Astrocyte (in vitro differentiated cells and primary cell): ENCODE measurements at regions not wholly inside any gene's neighbourhood (a gene's known extent, or its start where the extent isn't known, plus 50 kb on each side); places are given as distances from the start of the nearest gene placed in this dataset.

Experiments
- DNase-seq: peaks from one replicate; pipeline ENCODE4 v3.0.0-alpha.2; 2010; ENCODE audit warnings: low read depth
- FAIRE-seq: peaks from 2 replicates; lab custom pipeline; 2011; peaks lifted over from hg19 to GRCh38; lab: Jason Lieb, UNC
- H2AFZ ChIP-seq: 2 replicates; pipeline ENCODE4 v1.6.0; 2012; ENCODE audit warnings: low read depth, low read length, inconsistent platforms
- H3K27ac ChIP-seq: 2 replicates; pipeline ENCODE4 v1.5.1; 2011; ENCODE audit warnings: low read depth, low read length, inconsistent platforms
- H3K27me3 ChIP-seq: 2 replicates; pipeline ENCODE4 v1.6.0; 2011; ENCODE audit warnings: low read length, inconsistent platforms; ENCODE audit not compliant: insufficient read depth
- H3K36me3 ChIP-seq: 2 replicates; pipeline ENCODE4 v1.5.1; 2011; ENCODE audit warnings: low read length, inconsistent platforms; ENCODE audit not compliant: insufficient read depth
- H3K4me1 ChIP-seq: 2 replicates; pipeline ENCODE4 v1.5.1; 2011; ENCODE audit warnings: low read length, inconsistent platforms; ENCODE audit not compliant: insufficient read depth
- H3K4me2 ChIP-seq: 2 replicates; pipeline ENCODE4 v1.6.0; 2012; ENCODE audit warnings: low read length, inconsistent platforms
- H3K4me3 ChIP-seq: 2 replicates; pipeline ENCODE4 v1.5.1; 2011; ENCODE audit warnings: low read depth, mild to moderate bottlenecking, low read length, inconsistent platforms; ENCODE audit not compliant: insufficient read depth
- H3K79me2 ChIP-seq: 2 replicates; pipeline ENCODE4 v1.6.0; 2012; ENCODE audit warnings: mild to moderate bottlenecking, low read length, inconsistent platforms; ENCODE audit not compliant: insufficient read depth
- H3K9ac ChIP-seq: 2 replicates; pipeline ENCODE4 v1.6.0; 2012; ENCODE audit warnings: mild to moderate bottlenecking, low read length, inconsistent platforms
- H3K9me3 ChIP-seq: 2 replicates; pipeline ENCODE4 v1.5.1; 2012; ENCODE audit warnings: low read depth, mild to moderate bottlenecking, low read length, inconsistent platforms; ENCODE audit not compliant: insufficient read depth
- H4K20me1 ChIP-seq: 2 replicates; pipeline ENCODE4 v1.6.0; 2012; ENCODE audit warnings: low read length, inconsistent platforms; ENCODE audit not compliant: insufficient read depth
- H3K27ac Mint-ChIP-seq: one replicate; pipeline ENCODE4 v1.8.0; 2021; ENCODE audit warnings: mild to moderate bottlenecking, mixed read lengths; ENCODE audit not compliant: unreplicated experiment
- H3K27me3 Mint-ChIP-seq: one replicate; pipeline ENCODE4 v1.8.0; 2021; ENCODE audit warnings: low read depth, mixed read lengths; ENCODE audit not compliant: unreplicated experiment
- H3K36me3 Mint-ChIP-seq: one replicate; pipeline ENCODE4 v1.8.0; 2021; ENCODE audit warnings: low read depth, mixed read lengths; ENCODE audit not compliant: unreplicated experiment
- H3K4me1 Mint-ChIP-seq: one replicate; pipeline ENCODE4 v1.8.0; 2021; ENCODE audit warnings: low read depth, mixed read lengths; ENCODE audit not compliant: unreplicated experiment
- H3K4me3 Mint-ChIP-seq: one replicate; pipeline ENCODE4 v1.8.0; 2021; ENCODE audit warnings: mild to moderate bottlenecking, moderate library complexity, mixed read lengths; ENCODE audit not compliant: unreplicated experiment
- H3K9me3 Mint-ChIP-seq: one replicate; pipeline ENCODE4 v1.8.0; 2021; ENCODE audit warnings: mild to moderate bottlenecking, mixed read lengths; ENCODE audit not compliant: unreplicated experiment
- CTCF ChIP-seq: IDR thresholded peaks from 2 replicates; pipeline ENCODE4 v1.5.1; 2011; ENCODE audit warnings: low read depth, mild to moderate bottlenecking, inconsistent platforms, low read length, moderate library complexity; ENCODE audit not compliant: insufficient read depth
- EZH2 ChIP-seq: IDR thresholded peaks from 2 replicates; pipeline ENCODE4 v1.6.1; 2012; ENCODE audit warnings: mild to moderate bottlenecking, low read length, inconsistent platforms; ENCODE audit not compliant: insufficient read depth

GRCh38 chrX:151505796-151506195, 57.7 kb upstream of the PASD1 start:
- H3K4me3 Mint-ChIP-seq: no peak overlapping the region

GRCh38 chrX:151510203-151510602, 53.3 kb upstream of the PASD1 start:
- H3K4me1 Mint-ChIP-seq: peaks cover 9% of the 10 kb centered on the region
- Histone ChIP-seq H3K27ac (no peak overlapping the region), H3K9me3 (no peaks in the 10 kb centered on the region), H3K4me3 (no peak overlapping the region), H4K20me1 (no peaks in the 10 kb centered on the region), H3K4me1 (no peaks in the 10 kb centered on the region), H3K4me2 (no peak overlapping the region), H3K36me3 (no peaks in the 10 kb centered on the region), H2AFZ (no peak overlapping the region), H3K9ac (no peak overlapping the region), H3K27me3 (no peaks in the 10 kb centered on the region), H3K79me2 (no peaks in the 10 kb centered on the region)
- no peaks in the 10 kb centered on the region for H3K36me3 Mint-ChIP-seq
- no peak overlapping the region for H3K27ac Mint-ChIP-seq
- no peak for DNase-seq
- H3K4me3 Mint-ChIP-seq: no peak overlapping the region
- H3K27me3 Mint-ChIP-seq: peaks cover 2% of the 10 kb centered on the region
- H3K9me3 Mint-ChIP-seq: peaks cover 3% of the 10 kb centered on the region
- FAIRE-seq: no peak
- TF ChIP-seq CTCF: no peak
- no peak for TF ChIP-seq EZH2

More at GRCh38 chrX:151505796-151506195, 57.7 kb upstream of the PASD1 start:
- Histone ChIP-seq H2AFZ (no peak overlapping the region), H3K4me2 (no peak overlapping the region), H3K36me3 (no peaks in the 10 kb centered on the region), H3K9me3 (no peaks in the 10 kb centered on the region), H4K20me1 (no peaks in the 10 kb centered on the region), H3K4me3 (no peak overlapping the region), H3K27ac (no peak overlapping the region), H3K9ac (no peak overlapping the region), H3K4me1 (no peaks in the 10 kb centered on the region), H3K27me3 (no peaks in the 10 kb centered on the region), H3K79me2 (no peaks in the 10 kb centered on the region)
- H3K9me3 Mint-ChIP-seq: no peaks in the 10 kb centered on the region
- TF ChIP-seq CTCF (no peak), EZH2 (no peak)
- FAIRE-seq (no peak), DNase-seq (no peak)
- H3K27me3 Mint-ChIP-seq: peaks cover 2% of the 10 kb centered on the region
- no peak overlapping the region for H3K27ac Mint-ChIP-seq
- H3K4me1 Mint-ChIP-seq: peaks cover 9% of the 10 kb centered on the region
- H3K36me3 Mint-ChIP-seq: no peaks in the 10 kb centered on the region

DNA sequence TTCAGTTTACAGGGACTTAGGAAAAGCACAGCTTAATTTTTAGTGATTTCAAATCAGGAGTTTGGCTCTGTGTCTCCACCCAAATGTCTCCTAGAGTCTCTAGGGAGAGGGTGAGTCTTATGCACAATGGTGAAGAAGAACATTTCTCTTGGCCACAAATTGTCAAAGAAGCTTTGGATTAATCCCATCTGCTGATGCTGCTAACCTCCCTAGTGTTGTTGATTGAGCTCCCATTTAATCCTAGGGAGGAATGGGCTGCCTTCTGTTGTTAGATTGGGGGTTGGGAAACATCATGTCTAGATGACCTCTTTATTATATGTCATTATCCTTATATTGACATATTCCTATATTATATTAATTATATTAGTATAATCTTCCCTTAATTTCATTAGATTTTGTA, 50.0 kb upstream of the PASD1 start:
- Histone ChIP-seq H2AFZ (no peak overlapping the region), H3K9ac (no peak overlapping the region), H3K27me3 (no peaks in the 10 kb centered on the region), H4K20me1 (no peaks in the 10 kb centered on the region), H3K9me3 (no peaks in the 10 kb centered on the region), H3K27ac (no peak overlapping the region), H3K4me3 (no peak overlapping the region), H3K4me2 (no peak overlapping the region), H3K36me3 (no peaks in the 10 kb centered on the region), H3K4me1 (no peaks in the 10 kb centered on the region), H3K79me2 (no peaks in the 10 kb centered on the region)
- Mint-ChIP-seq H3K9me3 (peaks cover 3% of the 10 kb centered on the region), H3K27me3 (peaks cover 4% of the 10 kb centered on the region), H3K4me1 (peaks cover 5% of the 10 kb centered on the region), H3K27ac (no peak overlapping the region), H3K36me3 (no peaks in the 10 kb centered on the region), H3K4me3 (no peak overlapping the region)
- TF ChIP-seq EZH2: no peak
- no peak for TF ChIP-seq CTCF
- DNase-seq (no peak), FAIRE-seq (no peak)
